ENCODE measurements at regions not wholly inside any gene's neighbourhood (a gene's known extent, or its start where the extent isn't known, plus 50 kb on each side); places are given as distances from the start of the nearest gene placed in this dataset.

DNA sequence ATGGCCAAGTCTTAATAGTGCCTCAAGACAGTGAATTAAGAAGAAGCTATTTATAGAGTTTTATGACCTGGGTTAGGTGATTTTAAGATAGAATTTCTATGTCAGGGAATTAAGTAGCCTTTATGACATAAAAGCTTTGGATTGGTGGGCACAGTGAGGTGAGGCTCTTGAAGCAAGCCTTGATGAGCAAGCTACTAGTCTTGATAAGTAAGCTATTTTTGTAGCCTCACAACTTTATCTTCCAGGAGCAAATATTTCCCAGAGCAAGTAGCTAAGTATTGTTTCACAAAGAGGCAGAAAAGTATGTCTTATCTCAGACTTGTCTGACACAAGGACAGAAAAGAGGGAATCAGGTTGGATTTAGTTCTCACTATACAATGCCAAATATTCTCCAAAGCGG is 491.7 kb upstream of the RASGRP1 start:
- ATAC-seq (ENCODE audit: poor library complexity) = no peak
- DNase-seq = no peak

DNA sequence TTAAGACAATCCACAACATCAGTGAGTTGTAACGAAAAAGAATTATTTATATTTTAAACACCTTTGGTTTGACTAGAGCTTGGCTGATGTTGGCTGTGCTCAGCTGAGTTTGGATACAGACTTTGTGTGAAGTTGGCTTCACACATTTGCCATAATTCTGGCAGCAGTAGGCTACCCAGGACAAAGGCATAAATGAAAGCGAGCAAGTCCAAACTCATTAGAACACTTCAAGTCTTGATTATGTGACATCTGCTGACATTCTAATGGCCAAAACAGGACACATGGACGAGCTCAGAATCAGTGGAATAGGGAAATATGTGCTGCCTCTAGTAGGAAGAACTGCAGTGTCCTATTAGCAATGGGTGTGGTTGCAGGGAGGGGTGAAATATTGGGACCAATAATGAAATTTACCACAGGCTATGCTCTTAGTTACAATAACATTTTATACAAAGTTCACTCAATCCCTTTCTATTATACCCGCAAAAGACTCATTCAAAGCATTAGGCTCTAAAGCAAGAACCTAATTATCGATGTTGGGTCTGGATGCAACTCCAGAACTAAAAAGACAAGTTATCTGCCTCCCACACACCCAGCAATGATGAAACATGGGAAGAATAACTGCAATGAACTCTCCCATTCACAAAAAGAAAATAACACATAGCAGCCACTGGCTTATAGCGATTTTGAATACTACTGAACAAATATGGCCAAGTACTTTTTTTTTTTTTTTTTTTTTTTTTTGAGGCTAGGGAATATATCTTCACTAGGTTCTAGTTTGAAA is 493.9 kb upstream of the RASGRP1 start:
- intact Hi-C loops (cut with DNase I) = no loop called here
- ATAC-seq (ENCODE audit: poor library complexity) (no peak), DNase-seq (no peak)

More for the DNA sequence above, 491.7 kb upstream of the RASGRP1 start:
- intact Hi-C loops (cut with DNase I) = no loop called here

DNA sequence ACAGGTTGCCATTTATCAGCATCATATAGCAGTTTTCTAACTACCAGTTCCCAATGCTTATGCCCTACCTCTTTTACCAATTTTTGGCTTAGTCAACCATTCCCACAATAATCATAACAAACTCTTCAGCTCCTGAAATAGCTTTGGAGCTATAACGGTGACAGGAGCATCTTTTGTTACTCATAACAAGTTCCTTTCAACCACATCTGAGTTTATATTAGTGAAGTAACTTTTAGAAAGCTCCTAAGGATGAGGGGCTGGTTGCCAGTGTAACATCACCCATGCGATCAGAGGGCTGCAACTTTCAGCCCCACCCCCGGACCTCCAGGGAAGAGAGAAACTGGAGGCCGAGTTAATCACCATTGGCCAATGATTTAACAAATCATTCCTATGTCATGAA is 495.3 kb upstream of the RASGRP1 start:
- DNase-seq (no peak), ATAC-seq (ENCODE audit: poor library complexity) (no peak)
- intact Hi-C loops (cut with DNase I) = no loop called here

DNA sequence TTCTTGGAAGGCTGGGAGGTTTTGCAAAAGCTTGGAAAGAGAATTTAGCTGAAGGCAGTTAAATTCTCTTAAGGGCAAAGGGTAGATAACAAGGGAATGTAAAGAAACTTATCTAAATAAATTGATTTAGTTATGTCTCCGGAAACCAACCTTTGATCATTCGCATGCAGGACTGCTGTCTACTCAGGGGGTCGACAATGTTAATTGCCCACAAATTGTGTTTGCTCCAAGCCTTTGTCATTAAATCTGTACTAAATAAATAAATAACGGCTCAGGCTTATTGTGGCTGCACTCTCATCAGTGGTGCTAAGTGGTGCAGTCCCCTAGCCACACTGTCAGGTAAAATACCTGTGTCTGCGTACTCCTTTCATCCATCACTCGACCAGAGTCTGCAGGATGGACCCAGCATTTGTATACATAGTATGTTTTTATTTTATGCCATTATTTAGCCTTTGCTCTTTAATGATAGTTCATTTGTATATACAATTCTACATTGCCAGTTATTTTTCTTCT is 497.4 kb upstream of the RASGRP1 start:
- DNase-seq (no peak), ATAC-seq (ENCODE audit: poor library complexity) (no peak)
- intact Hi-C loops (cut with DNase I) = no loop called here

DNA sequence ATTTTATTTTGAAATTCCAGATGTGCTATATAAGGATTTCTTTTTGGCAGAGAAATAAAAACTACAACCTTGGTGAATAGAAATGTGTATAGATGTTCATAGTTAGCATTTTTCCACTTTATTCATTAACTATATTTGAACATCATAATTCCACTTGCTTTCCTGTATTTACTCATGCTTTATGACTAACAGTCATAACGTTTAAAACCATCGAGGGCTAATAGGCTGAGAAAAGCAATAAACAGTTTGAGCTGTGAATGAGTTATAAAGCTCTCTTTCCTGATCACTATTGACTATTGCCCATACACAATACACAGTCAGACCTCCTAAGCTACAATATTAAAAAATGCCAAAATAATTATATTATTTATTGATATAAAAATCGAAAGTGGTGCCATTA is 502.1 kb upstream of the RASGRP1 start:
- ATAC-seq (ENCODE audit: poor library complexity) = no peak
- intact Hi-C loops (cut with DNase I) = no loop called here
- no peak for DNase-seq

DNA sequence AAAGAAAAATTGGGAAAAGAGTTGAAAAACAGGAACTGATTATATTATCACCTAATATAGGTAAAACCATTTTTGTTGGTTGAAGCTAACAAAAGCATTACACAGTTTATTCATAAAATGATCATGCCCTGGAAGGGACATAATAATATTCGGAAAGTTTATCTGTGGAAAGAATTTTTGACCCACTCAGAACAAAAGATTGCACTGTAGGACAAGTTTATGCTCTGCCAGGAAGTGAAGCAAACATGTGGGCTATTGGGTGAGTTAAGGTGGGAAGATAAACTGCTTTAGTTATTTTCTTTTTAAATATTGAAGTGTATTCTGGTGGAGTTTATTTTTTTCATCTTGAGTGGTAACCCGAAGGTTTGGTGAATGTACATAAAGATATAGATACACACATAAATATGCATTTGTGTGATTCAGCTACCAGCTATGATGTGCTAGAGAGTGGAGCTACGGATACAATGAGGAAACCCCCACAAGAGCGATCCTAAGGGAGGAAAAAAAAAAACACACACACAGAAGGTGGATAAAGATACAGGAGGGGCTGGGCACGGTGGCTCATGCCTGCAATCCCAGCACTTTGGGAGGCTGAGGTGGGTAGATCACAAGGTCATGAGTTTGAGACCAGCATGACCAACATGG is 506.4 kb upstream of the THBS1 start:
- DNase-seq (no peak), ATAC-seq (ENCODE audit: poor library complexity) (no peak)
- intact Hi-C loops (cut with DNase I) = no loop called here

DNA sequence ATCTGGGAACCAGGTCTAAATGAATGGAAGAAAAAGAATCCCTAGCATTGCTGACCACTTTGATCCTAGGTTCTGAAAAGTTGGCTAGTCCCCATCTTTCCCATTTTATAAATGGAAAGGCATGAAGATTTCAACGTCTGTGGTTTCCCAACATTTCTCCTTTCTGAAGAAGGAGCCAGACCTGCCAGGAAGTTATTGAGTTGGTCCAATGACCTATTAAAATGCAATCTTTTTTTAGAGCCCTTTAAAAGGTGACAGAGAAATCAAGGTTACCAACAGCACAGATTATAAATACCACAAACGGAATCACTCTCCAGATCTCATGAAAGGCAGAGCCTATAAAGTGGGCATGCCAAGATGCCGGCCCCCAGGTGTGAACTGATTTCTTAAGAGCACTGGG is 505.6 kb upstream of the THBS1 start:
- ATAC-seq (ENCODE audit: poor library complexity) = no peak
- DNase-seq = no peak
- intact Hi-C loops (cut with DNase I) = no loop called here

DNA sequence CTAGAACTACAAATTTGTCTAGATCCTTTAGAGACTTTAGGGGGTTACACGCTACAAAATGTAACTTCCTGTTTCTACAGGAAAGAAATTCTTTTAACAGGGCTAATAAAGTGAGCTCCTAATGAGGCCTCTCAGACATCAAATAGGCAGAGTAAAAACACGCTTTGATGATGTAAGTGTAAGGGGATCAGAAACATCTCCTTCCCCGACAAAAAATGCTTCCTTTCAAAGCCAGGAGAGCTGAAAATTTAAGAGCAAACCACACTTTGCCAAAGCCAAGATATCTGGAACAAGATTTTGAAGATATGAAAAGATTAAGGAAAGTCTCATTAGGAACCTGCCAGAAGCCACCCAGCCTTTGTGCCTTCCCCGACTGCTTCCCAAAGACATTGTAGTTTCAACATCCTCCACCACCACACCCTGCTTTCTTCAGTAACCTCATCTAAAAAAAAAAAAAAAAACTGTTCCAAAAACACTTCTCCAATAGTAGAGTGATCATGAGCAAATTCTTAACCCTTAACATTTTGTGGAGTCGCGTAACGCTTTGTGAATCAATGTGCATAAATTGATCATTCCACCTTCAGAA is 505.0 kb upstream of the THBS1 start:
- ATAC-seq (ENCODE audit: poor library complexity) = no peak
- no peak for DNase-seq
- intact Hi-C loops (cut with DNase I) = no loop called here

DNA sequence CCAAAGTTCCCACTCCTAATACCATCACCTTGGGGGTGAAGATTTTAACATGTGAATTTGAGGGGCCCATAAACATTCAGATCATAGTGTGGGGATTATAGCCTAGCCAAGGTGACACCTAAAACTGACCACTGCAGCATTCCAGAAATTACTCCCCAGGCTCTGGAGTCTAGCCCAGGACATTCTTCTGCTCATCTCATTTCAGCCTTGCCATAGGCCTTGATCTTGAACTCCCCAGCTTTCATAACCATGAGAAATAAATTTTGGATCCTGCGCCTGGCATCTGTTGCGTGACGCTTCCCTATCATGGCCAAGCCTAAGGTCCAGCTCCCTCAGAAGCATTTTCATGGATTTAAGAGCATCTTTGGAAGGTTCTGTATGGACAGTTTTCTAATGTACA is 502.9 kb upstream of the THBS1 start:
- ATAC-seq (ENCODE audit: poor library complexity) (no peak), DNase-seq (no peak)
- intact Hi-C loops (cut with DNase I) = no loop called here

DNA sequence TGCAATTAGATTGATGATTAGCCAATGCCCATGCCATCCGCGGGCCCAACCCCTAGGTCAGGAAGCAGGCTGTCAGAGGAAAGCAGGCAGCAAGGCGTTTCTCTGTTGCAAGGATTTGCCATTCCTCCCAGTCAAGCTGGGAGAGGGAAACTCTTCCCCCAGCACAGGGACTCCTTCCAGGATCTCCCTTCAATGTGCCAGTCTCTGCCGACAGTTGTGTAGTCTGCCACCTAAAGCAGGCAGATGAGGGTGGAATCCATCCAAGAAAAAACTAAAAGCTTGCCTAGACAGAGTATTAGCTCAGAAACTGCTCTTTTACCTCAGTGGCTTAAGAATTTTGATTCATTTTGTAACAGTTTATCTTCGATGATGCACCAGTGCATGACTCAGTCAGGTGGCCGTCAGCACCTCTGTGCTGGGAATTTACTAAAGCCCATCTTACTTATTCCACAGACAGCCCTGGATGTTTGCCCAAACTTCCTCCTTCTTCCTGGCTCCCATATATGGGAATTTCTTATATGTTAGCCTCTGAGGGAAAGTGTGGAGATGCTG is 501.5 kb upstream of the THBS1 start:
- intact Hi-C loops (cut with DNase I) = no loop called here
- no peak for ATAC-seq (ENCODE audit: poor library complexity)

DNA sequence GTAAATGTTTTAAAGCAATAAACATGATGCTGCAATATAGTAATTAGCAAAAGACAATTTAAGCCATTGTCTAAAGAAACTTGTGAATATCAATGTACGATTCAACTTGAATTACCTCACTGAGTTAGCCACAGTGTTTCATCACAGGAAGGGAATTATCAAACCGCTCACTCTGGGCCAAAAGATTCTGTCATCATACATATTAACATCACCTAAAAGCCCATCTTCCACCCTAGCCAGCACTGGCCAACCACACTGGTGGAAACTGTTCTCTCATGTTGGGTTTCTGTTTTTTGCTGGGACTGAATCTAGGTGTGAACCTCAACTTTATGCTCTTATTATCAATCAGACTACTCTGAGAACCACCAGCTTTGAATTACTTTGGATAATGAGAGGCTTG is 497.7 kb upstream of the THBS1 start:
- DNase-seq (no peak), ATAC-seq (ENCODE audit: poor library complexity) (peak; percentile 60)
- intact Hi-C loops (cut with DNase I) = no loop called here

More for the DNA sequence above, 501.5 kb upstream of the THBS1 start:
- no peak for DNase-seq

DNA sequence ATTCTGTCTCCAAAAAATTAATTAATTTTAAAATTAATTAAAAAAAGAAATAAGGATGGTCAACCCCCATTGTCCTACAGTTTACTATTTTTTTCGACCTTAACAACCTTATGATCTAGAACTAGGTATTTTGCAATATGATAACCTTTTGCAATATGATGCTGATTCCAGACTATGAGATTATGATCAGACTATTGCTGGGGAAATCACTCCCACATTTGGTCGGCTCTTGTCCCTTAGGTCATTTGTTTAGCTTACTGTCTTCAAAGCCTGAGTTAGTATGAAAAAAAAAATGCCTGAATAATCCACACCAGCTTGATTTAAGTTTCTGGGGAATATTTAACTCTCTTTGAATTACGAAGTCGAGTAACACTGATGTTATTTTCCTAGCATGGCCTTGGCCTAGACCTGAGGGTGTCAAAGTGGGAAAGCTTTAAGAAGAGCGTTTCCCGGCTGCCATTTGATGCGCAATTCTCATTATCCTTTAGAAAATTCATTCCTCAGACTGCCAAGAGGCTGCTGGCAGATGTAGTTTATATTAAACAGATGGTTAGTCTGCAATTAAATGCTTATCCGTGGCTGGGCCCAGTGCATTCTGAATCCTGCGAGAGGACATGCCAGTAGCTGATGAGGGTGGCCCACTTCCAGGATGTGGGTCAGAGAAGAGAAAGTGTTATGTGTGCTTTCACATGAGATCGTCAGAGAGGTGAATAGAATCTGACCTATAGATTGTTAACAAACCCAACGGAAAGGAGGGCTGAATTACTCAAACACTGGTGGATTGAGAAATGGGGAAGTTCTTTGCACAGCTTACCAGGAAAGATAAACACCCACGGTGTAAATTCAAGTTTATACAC is 496.0 kb upstream of the THBS1 start:
- peak; percentile 50 for DNase-seq
- ATAC-seq (ENCODE audit: poor library complexity) = peak; percentile 63

DNA sequence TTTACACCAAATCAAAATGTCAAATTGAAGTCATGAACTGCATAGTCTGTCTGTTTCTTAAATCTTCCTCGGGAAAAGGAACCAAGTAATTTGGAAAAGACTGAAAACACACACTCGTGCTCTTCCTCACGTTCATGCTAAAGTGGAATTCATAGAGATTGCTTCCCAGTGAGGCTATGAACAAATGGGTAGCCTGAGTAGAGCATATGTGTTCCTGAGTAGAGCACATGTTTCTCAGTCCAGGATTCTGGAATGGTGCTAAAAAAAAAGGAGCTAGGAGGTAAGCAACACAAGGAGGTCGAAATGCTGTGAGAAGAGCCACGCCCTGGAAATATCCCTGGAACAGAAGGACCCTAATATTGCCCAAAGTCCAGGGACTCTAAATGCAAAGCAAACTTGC is 494.2 kb upstream of the THBS1 start:
- intact Hi-C loops (cut with DNase I) = no loop called here
- DNase-seq (no peak), ATAC-seq (ENCODE audit: poor library complexity) (no peak)

More for the DNA sequence above, 496.0 kb upstream of the THBS1 start:
- intact Hi-C loops (cut with DNase I) = no loop called here

DNA sequence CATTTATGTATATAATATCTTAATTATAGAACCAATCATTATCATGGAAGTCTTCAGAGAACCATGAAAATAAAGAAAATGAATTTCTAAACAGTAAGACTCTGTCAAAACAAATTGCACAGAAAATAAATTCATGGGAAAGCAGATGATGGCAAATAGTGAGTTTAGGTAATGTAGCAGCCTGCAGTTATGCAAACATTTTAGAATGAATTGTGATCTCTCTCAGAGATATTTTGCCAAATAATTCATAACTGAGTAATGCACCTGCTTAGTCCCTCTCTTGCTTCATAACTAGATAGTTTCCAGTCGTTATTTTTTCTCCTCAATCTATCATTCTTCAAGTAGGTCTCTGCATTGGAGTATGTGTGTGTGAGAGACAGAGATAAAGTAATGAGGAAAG is 492.7 kb upstream of the THBS1 start:
- intact Hi-C loops (cut with DNase I) = no loop called here
- DNase-seq (no peak), ATAC-seq (ENCODE audit: poor library complexity) (no peak)

DNA sequence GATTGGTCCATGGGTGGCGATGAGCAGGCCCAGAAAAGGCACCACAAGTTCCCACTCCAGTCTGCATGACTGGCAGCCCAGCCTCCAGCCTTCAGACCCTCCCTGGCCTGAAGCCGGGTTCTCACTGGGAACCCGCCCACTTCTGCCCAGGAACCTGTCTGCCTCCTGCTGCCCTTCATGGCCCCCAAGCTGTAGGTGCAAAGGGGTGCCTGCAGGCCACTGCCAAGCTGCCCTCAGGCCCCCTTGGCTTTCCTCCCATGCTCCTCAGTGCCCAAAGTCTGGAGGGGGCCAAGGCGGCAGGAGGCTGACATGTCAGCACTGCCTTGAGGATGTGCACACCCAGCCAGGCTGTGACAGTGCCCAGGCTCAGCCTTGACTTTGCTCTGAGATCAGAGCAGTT is 488.5 kb upstream of the THBS1 start:
- ATAC-seq (ENCODE audit: poor library complexity) (no peak), DNase-seq (no peak)
- intact Hi-C loops (cut with DNase I) = no loop called here

DNA sequence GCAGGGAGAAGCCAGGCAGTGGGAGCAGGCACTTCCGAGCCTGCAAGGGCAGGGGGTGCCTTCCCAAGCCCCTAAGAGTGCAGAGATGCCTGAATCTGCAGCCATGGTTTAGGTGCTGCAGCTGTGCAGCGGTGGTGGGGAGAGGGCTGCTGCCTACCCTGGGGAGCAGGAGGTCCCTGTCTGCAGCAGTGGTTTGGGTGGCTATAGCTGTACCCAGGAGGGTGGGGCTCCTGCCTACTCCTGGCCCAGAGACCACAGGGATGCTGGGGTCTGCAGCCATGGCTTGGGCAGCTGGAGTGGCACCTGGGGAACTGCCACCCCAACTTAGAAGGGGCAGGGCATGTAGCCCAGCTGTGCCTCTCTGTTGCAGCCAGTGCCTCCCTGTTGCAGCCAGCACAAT is 488.1 kb upstream of the THBS1 start:
- ATAC-seq (ENCODE audit: poor library complexity) = no peak

DNA sequence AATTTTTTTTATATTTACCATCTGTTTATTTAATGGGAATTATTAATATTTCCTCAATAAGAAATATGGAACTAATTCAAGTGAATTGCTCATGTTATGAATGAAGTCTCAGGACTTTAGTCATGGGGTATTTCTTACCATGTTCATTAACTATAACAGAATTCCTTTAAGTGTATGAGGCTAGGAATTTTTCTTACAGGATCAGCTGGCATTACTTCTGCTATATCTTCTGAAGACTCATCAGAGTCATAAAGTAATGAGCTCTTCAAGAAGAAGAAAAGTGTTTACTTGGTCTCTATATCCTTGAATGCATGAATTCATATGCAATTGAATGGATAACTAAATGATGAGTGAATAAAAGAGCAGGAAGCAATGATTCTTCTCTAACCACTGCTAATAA is 486.8 kb upstream of the THBS1 start:
- DNase-seq (no peak), ATAC-seq (ENCODE audit: poor library complexity) (no peak)
- intact Hi-C loops (cut with DNase I) = no loop called here

More for the DNA sequence above, 488.1 kb upstream of the THBS1 start:
- no peak for DNase-seq
- intact Hi-C loops (cut with DNase I) = no loop called here

DNA sequence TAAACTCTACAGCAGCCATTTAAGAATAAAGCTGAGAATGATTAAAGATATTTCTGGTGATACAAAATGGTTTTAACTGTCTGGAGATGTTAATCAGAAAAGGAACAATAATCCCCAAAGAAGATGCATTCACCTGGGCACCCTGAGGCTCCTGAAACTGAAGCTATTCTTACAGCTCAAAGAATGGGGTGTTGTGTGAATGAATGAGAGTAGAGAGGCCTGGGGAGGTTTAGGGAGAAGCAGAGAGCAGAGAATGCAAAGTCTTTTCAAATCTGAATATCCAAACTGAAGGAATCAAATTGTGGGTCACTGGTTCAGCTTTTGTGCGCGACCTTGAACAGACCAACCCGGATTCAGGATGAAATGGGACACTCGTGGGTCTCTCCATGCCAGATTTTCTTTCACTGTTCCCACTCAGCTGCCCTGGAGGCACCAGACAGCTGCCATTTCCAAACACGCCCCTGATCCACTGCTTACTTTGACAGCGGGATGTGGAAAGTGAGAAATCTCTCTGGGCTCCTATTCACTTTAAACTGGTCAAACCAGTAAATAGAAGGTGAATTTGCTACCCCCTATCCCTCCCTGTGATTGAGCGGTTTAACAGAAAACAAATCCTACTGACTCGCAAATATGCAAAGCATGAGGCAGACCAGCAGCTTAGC is 485.5 kb upstream of the THBS1 start:
- ATAC-seq (ENCODE audit: poor library complexity) (no peak), DNase-seq (no peak)
- intact Hi-C loops (cut with DNase I) = no loop called here

Data from Right ventricle myocardium superior (tissue), 1 donor.